ENCODE measurements at regions not wholly inside any gene's neighbourhood (a gene's known extent, or its start where the extent isn't known, plus 50 kb on each side); places are given as distances from the start of the nearest gene placed in this dataset.
"Not testable (repeated sequence)": the region's sequence is repeated elsewhere in the genome, so short reads cannot be mapped to it uniquely, and the experiment has no call there.

DNA sequence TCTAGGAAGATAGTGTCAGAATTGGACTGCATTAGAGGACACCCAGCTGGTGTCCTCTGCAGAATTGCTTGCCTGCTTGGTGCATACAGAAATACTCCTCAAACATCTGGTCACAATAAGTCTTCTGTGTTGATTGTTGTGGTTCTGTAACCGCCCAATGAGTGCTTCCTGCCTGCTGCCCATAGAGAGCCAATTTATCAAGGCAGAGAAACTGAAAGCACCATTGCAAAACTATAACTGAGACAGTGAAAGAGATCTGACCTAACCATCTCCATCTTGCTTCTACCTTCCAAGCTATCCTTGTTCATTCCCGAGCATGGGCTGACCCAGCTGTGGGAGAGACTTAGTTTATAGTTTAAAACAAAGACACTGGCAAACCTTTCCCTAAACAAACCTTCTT is 462.4 kb upstream of the RGS18 start:
- H3K36me3 Mint-ChIP-seq (ENCODE audit: low read depth), result no peaks in the 10 kb centered on the region
- no peak overlapping the region for H3K27ac Mint-ChIP-seq
- CTCF ChIA-PET, result no interaction called here
- H3K4me3 Mint-ChIP-seq, result no peak overlapping the region
- H3K27me3 Mint-ChIP-seq (ENCODE audit: low read depth), result peaks cover 2% of the 10 kb centered on the region
- no peak for DNase-seq
- peaks cover 9% of the 10 kb centered on the region for H3K9me3 Mint-ChIP-seq
- intact Hi-C loops (cut with micrococcal nuclease), result no loop called here
- H3K4me1 Mint-ChIP-seq (ENCODE audit: low read depth), result no peaks in the 10 kb centered on the region

DNA sequence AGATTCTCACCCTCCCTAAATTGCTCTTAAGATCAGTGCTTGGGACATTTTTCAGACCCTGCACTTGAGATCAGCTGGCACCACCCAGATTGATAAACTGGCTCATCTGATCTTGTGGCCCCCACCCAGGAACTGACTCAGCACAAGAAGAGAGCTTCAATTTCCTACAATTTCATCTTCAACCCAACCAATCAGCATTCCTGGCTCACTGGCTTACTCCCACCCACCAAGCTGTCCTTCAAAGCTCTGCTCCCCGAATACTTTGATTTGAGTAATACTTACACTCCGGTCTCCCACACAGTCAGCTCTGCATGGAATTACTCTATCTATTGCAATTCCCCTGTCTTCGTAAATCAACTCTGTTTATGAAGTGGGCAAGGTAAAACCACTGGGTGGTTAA is 461.9 kb upstream of the RGS18 start:
- H3K27me3 Mint-ChIP-seq (ENCODE audit: low read depth), result peaks cover 2% of the 10 kb centered on the region
- H3K4me3 Mint-ChIP-seq, result no peak overlapping the region
- intact Hi-C loops (cut with micrococcal nuclease), result no loop called here
- no peak overlapping the region for H3K27ac Mint-ChIP-seq
- no peaks in the 10 kb centered on the region for H3K36me3 Mint-ChIP-seq (ENCODE audit: low read depth)
- CTCF ChIA-PET, result no interaction called here
- no peaks in the 10 kb centered on the region for H3K4me1 Mint-ChIP-seq (ENCODE audit: low read depth)
- H3K9me3 Mint-ChIP-seq, result peaks cover 9% of the 10 kb centered on the region
- no peak for DNase-seq

DNA sequence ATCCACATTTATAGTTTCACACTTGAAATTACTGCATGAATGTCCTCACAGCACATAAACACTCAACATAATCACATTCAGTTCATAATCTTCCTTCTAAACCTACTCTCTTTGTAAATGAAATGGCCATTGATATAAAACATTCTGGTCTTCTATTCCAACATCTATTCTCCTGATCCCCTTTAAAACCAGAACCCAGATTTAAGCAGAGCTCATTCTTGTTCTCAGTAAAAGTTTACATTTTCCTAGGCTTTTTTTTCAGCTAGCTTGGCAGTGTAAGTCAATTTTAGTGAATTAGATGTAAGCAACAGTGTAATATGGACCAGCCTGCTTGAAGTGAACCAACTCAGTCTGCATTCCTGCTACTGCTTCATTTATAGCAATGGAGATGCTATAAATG is 460.7 kb upstream of the RGS18 start:
- CTCF ChIA-PET, result no interaction called here
- no peaks in the 10 kb centered on the region for H3K4me1 Mint-ChIP-seq (ENCODE audit: low read depth)
- no peak overlapping the region for H3K27ac Mint-ChIP-seq
- intact Hi-C loops (cut with micrococcal nuclease), result no loop called here
- no peaks in the 10 kb centered on the region for H3K36me3 Mint-ChIP-seq (ENCODE audit: low read depth)
- DNase-seq, result no peak
- peaks cover 9% of the 10 kb centered on the region for H3K9me3 Mint-ChIP-seq
- H3K27me3 Mint-ChIP-seq (ENCODE audit: low read depth), result peaks cover 2% of the 10 kb centered on the region
- H3K4me3 Mint-ChIP-seq, result no peak overlapping the region

DNA sequence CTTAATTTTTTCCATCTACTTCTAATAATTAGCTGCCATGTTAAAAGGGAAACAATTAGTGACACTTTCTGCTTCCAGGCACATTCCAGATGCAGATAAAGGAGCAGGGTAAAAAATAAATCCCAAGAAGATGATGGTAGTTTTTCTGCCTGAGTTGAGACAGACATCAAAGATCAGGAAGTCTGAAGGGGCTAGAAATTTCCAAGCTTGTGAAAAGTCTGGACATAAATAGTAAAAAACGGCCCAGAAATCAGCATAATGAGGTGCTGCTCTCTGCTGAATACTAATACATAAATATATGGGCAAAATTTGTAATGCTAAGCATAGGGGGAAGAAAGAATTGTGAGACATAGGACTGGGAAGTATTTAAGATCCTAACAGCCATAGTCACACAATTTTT is 460.0 kb upstream of the RGS18 start:
- no peak overlapping the region for H3K27ac Mint-ChIP-seq
- no peak overlapping the region for H3K4me3 Mint-ChIP-seq
- H3K27me3 Mint-ChIP-seq (ENCODE audit: low read depth), result peaks cover 2% of the 10 kb centered on the region
- no peaks in the 10 kb centered on the region for H3K4me1 Mint-ChIP-seq (ENCODE audit: low read depth)
- intact Hi-C loops (cut with micrococcal nuclease), result no loop called here
- no peaks in the 10 kb centered on the region for H3K36me3 Mint-ChIP-seq (ENCODE audit: low read depth)
- H3K9me3 Mint-ChIP-seq, result peaks cover 11% of the 10 kb centered on the region
- CTCF ChIA-PET, result no interaction called here
- DNase-seq, result no peak

DNA sequence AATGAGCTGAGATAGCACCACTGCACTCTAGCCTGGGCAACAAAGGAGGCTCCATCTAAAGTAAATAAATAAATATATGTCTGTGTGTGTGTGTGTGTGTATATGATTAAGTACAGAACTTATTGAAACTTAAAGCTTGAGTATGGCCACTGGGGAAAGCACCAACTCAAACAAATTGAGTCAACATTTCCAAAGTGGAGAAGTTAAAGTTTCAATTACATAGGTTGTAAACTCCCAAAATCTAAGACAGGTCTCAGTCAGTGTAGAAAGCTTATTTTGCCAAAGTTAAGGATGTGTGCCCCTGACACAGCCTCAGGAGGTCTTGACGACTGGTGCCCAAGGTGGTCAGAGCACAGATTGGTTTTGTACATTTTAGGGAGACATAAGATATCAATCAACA is 458.9 kb upstream of the RGS18 start:
- H3K4me1 Mint-ChIP-seq (ENCODE audit: low read depth), result no peaks in the 10 kb centered on the region
- no peaks in the 10 kb centered on the region for H3K36me3 Mint-ChIP-seq (ENCODE audit: low read depth)

DNA sequence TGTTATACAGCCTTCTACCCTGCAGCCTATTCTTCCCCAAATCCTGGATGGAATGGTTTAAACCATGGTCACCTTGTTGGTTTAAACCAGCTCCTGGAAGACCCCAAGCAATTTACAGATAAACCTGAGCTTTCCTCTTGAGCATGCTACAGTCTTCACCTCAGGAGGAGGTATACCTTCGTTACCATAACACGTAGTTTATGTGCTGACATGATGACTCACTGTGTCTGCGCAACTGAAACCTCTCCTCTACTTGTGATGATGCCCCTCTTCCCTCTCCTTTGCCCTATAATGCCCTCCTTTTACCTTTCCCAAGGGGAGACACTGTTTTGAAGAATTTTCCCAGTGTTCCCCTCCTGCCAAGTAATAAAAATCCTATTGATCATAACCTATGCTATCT is 457.3 kb upstream of the RGS18 start:
- Mint-ChIP-seq H3K4me1 (ENCODE audit: low read depth) (no peaks in the 10 kb centered on the region), H3K27me3 (ENCODE audit: low read depth) (peaks cover 2% of the 10 kb centered on the region), H3K36me3 (ENCODE audit: low read depth) (no peaks in the 10 kb centered on the region), H3K9me3 (peaks cover 5% of the 10 kb centered on the region), H3K27ac (no peak overlapping the region), H3K4me3 (no peak overlapping the region)
- no peak for DNase-seq
- intact Hi-C loops (cut with micrococcal nuclease), result no loop called here
- CTCF ChIA-PET, result no interaction called here

More for the DNA sequence above, 458.9 kb upstream of the RGS18 start:
- H3K4me3 Mint-ChIP-seq, result no peak overlapping the region
- DNase-seq, result no peak
- H3K27me3 Mint-ChIP-seq (ENCODE audit: low read depth), result peaks cover 2% of the 10 kb centered on the region
- no peak overlapping the region for H3K27ac Mint-ChIP-seq
- CTCF ChIA-PET, result no interaction called here
- peaks cover 5% of the 10 kb centered on the region for H3K9me3 Mint-ChIP-seq
- intact Hi-C loops (cut with micrococcal nuclease), result no loop called here

DNA sequence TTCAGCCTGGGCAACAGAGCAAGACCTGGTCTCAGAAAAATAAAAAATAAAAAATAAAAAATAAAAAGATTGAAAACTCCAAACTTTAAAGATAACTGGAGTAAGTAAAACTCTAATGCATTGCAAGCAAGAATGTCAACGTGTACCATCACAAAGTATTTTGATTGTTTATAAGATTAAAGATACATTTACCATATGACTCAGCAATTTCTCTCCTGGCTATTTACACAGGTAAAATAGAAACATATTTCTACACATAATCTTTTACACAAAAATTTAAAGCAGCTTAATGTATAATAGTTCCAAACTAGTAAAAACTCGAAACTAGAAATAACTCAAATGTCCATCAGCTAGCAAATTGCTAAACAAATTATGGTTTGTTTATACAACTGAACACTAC is 456.1 kb upstream of the RGS18 start:
- peaks cover 5% of the 10 kb centered on the region for H3K9me3 Mint-ChIP-seq
- H3K36me3 Mint-ChIP-seq (ENCODE audit: low read depth), result no peaks in the 10 kb centered on the region
- DNase-seq, result no peak
- no peak overlapping the region for H3K4me3 Mint-ChIP-seq
- CTCF ChIA-PET, result no interaction called here
- intact Hi-C loops (cut with micrococcal nuclease), result no loop called here
- no peaks in the 10 kb centered on the region for H3K4me1 Mint-ChIP-seq (ENCODE audit: low read depth)
- H3K27me3 Mint-ChIP-seq (ENCODE audit: low read depth), result no peaks in the 10 kb centered on the region
- no peak overlapping the region for H3K27ac Mint-ChIP-seq

DNA sequence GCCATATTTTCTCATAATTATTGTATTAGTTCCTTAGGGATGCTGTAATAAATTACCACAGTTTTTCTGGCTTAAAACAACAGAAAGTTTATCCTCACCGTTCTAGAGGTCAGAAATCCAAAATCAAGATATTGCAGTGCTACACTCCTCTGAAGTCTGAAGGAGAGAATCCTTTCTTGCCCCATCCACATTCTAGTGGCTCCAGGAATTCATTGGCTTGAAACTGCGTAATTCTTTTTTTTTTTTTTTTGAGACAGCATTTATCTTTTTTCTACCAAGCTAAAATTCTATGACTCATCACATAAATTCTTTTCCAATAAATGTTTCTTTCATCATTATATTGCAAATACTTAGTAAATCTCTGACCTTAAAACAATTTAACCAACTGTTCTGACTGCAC is 451.0 kb upstream of the RGS18 start:
- CTCF ChIA-PET, result no interaction called here

DNA sequence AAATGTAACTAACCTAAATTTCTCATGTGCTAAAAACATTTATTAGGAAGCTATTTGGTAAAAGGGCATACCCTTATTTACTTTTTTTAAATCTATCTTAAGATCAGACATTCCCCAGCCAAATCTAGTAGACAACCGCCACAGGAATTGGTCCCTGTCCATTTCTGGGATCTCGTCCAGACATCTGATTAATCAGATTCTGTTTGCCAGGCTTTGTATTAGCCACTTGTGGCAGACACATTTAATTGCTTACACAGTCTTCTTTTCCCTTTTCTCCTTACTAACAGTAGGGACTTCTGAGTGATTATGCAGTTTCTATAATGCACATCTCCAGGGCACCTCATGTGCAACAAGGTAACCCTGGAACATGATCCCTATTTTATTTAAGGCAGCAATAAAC is 449.0 kb upstream of the RGS18 start:
- DNase-seq, result no peak
- Mint-ChIP-seq H3K4me1 (ENCODE audit: low read depth) (no peaks in the 10 kb centered on the region), H3K36me3 (ENCODE audit: low read depth) (no peaks in the 10 kb centered on the region), H3K27me3 (ENCODE audit: low read depth) (no peaks in the 10 kb centered on the region), H3K9me3 (no peaks in the 10 kb centered on the region), H3K4me3 (no peak overlapping the region), H3K27ac (no peak overlapping the region)
- intact Hi-C loops (cut with micrococcal nuclease), result no loop called here
- CTCF ChIA-PET, result no interaction called here

More for the DNA sequence above, 451.0 kb upstream of the RGS18 start:
- Mint-ChIP-seq H3K9me3 (peaks cover 2% of the 10 kb centered on the region), H3K36me3 (ENCODE audit: low read depth) (no peaks in the 10 kb centered on the region), H3K27me3 (ENCODE audit: low read depth) (no peaks in the 10 kb centered on the region), H3K27ac (no peak overlapping the region), H3K4me1 (ENCODE audit: low read depth) (no peaks in the 10 kb centered on the region), H3K4me3 (no peak overlapping the region)
- intact Hi-C loops (cut with micrococcal nuclease), result no loop called here
- DNase-seq, result no peak

DNA sequence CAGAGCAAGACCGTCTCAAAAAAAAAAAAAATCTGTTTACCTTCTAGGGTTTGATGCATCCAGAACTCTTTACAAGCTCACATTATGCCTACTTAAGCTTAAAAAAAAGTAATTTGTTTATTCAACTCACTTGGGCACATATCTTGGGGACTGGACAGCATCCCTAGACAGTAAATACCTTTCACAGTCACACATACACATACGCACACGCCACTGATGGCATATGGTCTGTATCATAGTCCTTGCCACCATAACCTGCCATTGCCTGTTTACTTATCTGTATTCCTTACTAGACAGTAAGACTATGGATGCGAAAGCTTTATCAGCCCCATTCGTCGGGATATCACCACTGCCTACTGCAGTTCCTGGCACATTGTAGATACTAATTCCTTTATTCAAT is 446.3 kb upstream of the RGS18 start:
- no peak overlapping the region for H3K27ac Mint-ChIP-seq
- intact Hi-C loops (cut with micrococcal nuclease), result no loop called here
- no peak overlapping the region for H3K4me3 Mint-ChIP-seq
- H3K27me3 Mint-ChIP-seq (ENCODE audit: low read depth), result no peaks in the 10 kb centered on the region
- H3K9me3 Mint-ChIP-seq, result no peaks in the 10 kb centered on the region
- CTCF ChIA-PET, result no interaction called here
- DNase-seq, result no peak
- no peaks in the 10 kb centered on the region for H3K36me3 Mint-ChIP-seq (ENCODE audit: low read depth)
- H3K4me1 Mint-ChIP-seq (ENCODE audit: low read depth), result no peaks in the 10 kb centered on the region

DNA sequence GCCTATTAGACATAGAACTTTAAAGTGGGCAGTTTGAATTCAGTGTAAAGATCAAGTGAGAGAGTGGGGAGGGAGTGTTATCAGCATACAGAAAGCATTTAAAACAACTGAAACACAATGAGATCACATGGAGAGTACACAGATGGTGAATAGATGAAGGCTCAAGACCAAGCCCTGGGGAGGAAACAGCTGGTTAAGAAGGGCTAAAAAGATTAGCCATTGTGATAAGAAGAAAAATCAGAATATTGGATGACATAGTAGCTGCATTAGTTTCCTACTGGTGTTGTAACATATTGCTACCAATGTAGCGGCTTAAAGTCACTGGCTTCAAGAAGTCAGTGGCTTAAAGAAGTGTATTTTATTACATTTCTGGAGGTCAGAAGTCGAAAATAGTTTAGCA is 443.4 kb upstream of the RGS18 start:
- Mint-ChIP-seq H3K36me3 (ENCODE audit: low read depth) (no peaks in the 10 kb centered on the region), H3K27ac (no peak overlapping the region), H3K4me1 (ENCODE audit: low read depth) (no peaks in the 10 kb centered on the region), H3K27me3 (ENCODE audit: low read depth) (no peaks in the 10 kb centered on the region), H3K9me3 (no peaks in the 10 kb centered on the region), H3K4me3 (no peak overlapping the region)
- CTCF ChIA-PET, result no interaction called here
- intact Hi-C loops (cut with micrococcal nuclease), result no loop called here
- no peak for DNase-seq

DNA sequence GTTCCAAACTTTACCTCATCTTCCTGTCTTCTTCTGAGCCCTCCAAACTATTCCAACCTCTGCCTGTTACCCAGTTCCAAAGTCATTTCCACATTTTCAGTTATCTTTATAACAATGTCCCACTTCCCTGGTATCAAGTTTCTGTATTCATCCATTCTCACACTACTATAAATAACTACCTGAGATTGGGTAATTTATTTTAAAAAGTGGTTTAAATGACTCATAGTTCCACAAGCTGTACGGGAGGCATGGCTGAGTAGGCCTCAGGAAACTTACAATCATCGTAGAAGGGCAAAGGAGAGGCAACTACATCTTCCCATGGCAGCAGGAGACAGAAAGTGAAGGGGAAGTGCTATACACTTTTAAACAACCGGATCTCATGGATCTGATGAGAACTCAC is 428.5 kb upstream of the RGS18 start:
- no peaks in the 10 kb centered on the region for H3K36me3 Mint-ChIP-seq (ENCODE audit: low read depth)
- no peaks in the 10 kb centered on the region for H3K27me3 Mint-ChIP-seq (ENCODE audit: low read depth)
- H3K4me3 Mint-ChIP-seq, result no peak overlapping the region
- H3K27ac Mint-ChIP-seq, result no peak overlapping the region
- DNase-seq, result no peak
- CTCF ChIA-PET, result no interaction called here
- intact Hi-C loops (cut with micrococcal nuclease), result no loop called here
- peaks cover 6% of the 10 kb centered on the region for H3K9me3 Mint-ChIP-seq
- no peaks in the 10 kb centered on the region for H3K4me1 Mint-ChIP-seq (ENCODE audit: low read depth)

DNA sequence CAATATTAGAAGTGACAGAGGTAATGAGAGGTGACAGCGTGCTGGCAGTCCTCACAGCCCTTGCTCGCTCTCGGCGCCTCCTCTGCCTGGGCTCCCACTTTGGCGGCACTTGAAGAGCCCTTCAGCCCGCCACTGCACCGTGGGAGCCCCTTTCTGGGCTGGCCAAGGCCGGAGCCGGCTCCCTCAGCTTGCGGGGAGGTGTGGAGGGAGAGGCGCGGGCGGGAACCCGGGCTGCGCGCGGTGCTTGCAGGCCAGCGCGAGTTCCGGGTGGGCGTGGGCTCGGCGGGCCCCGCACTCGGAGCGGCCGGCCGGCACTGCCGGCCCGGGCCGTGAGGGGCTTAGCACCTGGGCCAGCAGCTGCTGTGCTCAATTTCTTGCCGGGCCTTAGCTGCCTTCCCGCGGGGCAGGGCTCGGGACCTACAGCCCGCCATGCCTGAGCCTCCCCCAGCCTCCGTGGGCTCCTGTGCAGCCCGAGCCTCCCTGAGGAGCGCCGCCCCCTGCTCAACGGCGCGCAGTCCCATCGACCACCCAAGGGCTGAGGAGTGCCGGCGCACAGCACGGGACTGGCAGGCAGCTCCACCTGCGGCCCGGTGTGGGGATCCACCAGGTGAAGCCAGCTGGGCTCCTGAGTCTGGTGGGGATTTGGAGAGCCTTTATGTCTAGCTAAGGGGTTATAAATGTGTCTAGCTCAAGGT is 426.5 kb upstream of the RGS18 start:
- H3K36me3 Mint-ChIP-seq (ENCODE audit: low read depth); H3K4me3 Mint-ChIP-seq; H3K27me3 Mint-ChIP-seq (ENCODE audit: low read depth); intact Hi-C loops (cut with micrococcal nuclease); H3K9me3 Mint-ChIP-seq; H3K4me1 Mint-ChIP-seq (ENCODE audit: low read depth); H3K27ac Mint-ChIP-seq; DNase-seq: not testable (repeated sequence)
- CTCF ChIA-PET, result interaction anchor here (1.1 kb wide), 1 partner anchor 16 kb away, joined by 5 read pairs; no protein-coding TSS in a partner anchor

DNA sequence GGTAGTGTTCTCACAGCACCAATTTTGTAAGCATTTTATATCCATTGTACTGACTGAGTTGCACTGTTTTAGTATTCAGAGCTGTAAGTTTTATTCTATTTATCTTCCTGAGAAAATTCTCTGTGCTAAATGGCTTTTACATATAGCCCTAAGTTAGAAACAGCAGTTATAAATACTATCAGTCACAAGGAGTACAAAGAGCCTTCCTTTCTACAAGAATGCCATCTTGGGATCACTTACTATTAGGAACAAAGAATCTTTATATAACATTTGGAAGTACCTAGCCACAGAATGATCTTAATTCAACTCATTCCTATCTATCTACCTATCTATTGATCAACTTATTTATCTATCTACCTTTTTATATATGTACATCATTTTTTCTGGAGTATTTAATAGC is 423.9 kb upstream of the RGS18 start:
- H3K27me3 Mint-ChIP-seq (ENCODE audit: low read depth), result no peaks in the 10 kb centered on the region
- no peak for DNase-seq
- H3K27ac Mint-ChIP-seq, result no peak overlapping the region
- peaks cover 4% of the 10 kb centered on the region for H3K9me3 Mint-ChIP-seq
- H3K4me1 Mint-ChIP-seq (ENCODE audit: low read depth), result no peaks in the 10 kb centered on the region
- no peaks in the 10 kb centered on the region for H3K36me3 Mint-ChIP-seq (ENCODE audit: low read depth)
- no peak overlapping the region for H3K4me3 Mint-ChIP-seq
- CTCF ChIA-PET, result no interaction called here
- intact Hi-C loops (cut with micrococcal nuclease), result no loop called here

Data from activated naive CD4-positive, alpha-beta T cell treated with anti-CD3 and anti-CD28 coated beads for 36 hours (primary cell).